ENCODE measurements at regions not wholly inside any gene's neighbourhood (a gene's known extent, or its start where the extent isn't known, plus 50 kb on each side); places are given as distances from the start of the nearest gene placed in this dataset.

DNA sequence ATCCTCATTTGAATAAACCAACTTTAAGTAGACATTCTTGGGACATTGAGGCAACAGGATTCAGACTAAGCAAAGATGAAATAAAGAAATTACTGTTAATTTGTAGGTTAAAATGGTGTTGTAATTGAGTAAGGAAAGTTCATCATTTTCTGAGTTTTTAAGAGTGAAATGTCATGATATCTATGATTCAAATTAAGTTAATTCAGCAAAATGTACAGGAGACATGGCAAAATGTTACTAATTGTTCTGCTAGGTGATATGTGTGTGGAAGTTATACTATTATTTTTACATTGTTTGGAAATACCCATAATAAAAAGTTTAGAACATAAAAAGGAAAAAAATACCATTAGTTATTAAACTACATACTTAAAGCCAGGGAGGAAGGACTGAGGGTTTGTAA lies 55.0 kb upstream of the EGLN3 start:
- Histone ChIP-seq H3K36me3 (ENCODE audit: insufficient read depth, low read length) (no peaks in the 10 kb centered on the region), H3K4me1 (ENCODE audit: insufficient read depth, low read length) (no peaks in the 10 kb centered on the region), H2AFZ (ENCODE audit: low read depth, low read length) (no peak overlapping the region), H3K9me3 (ENCODE audit: low read length) (no peaks in the 10 kb centered on the region), H3K4me3 (ENCODE audit: low read length) (no peak overlapping the region), H3K27me3 (ENCODE audit: insufficient read depth, low read length) (peaks cover 4% of the 10 kb centered on the region)

DNA sequence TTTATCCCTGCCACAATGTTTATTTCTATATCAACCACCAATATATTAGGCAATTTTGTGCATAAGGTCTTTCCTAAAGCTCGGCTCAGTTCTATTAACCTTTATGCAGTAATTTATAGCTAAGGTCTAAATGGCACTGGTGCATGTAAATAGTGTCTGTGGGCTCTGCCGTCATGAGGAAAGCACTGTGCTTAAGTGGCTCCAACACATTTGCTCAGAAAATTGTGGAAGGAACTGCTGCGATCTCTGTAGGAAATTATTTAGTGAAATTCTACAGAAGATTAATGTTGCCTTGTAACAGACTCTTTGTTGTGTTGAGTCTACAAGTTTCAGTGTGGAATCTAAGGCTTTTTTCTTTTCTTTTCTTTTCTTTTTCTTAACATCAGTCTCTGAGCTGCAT lies 54.0 kb upstream of the EGLN3 start:
- Histone ChIP-seq H3K4me1 (ENCODE audit: insufficient read depth, low read length) (no peaks in the 10 kb centered on the region), H3K27me3 (ENCODE audit: insufficient read depth, low read length) (peaks cover 4% of the 10 kb centered on the region), H2AFZ (ENCODE audit: low read depth, low read length) (no peak overlapping the region), H3K36me3 (ENCODE audit: insufficient read depth, low read length) (no peaks in the 10 kb centered on the region), H3K4me3 (ENCODE audit: low read length) (no peak overlapping the region), H3K9me3 (ENCODE audit: low read length) (no peaks in the 10 kb centered on the region)

DNA sequence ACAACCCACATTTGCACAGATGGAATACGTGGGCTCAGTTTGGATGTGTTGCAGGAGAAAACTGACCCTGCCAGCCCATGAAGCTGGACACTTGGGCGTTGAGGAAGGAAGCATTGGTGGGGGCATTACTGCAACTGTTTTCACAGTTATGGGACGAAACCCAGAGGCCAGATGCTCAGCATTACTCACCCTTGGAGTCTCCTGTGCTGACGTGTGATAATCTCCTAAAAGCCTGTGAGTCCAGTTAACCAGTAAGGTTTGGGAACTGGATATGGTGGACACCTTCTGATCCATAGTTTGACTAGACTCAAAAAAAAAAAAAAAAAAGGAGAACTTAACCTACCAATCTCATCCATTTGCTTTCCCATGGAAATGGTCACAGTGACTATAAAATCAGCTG lies 52.8 kb upstream of the EGLN3 start:
- Histone ChIP-seq H3K4me3 (ENCODE audit: low read length) (no peak overlapping the region), H2AFZ (ENCODE audit: low read depth, low read length) (no peak overlapping the region), H3K27me3 (ENCODE audit: insufficient read depth, low read length) (peaks cover 4% of the 10 kb centered on the region), H3K9me3 (ENCODE audit: low read length) (no peaks in the 10 kb centered on the region), H3K4me1 (ENCODE audit: insufficient read depth, low read length) (no peaks in the 10 kb centered on the region), H3K36me3 (ENCODE audit: insufficient read depth, low read length) (no peaks in the 10 kb centered on the region)

DNA sequence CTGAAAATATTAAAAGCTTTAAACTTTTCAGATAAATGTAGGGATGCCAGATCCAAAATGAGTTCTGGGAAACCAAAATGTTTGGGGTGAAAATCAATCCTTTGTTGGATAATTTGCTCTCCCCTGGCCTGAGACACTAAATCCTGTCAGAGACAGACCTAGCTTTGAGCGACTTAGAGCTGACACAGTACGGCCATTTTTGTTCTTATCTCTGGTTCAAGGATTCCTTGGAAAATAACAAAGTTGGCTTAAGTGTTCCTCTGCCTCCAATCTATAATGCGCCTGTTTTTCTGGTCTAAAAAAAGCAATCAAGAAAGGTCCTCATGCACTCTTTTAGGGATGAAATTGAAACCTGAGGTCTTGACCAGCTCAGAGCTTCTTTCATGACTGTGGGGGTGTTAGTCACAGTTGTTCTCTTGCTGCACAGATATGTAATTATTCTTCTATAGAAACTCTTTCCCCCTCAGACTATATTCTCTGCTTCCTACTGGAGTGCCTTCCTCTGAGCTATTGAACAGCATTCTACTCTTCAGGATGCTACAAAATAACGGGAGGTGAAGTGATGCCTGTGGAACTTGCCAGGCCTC lies 52.3 kb upstream of the EGLN3 start:
- H3K27me3 ChIP-seq (ENCODE audit: insufficient read depth, low read length), result peaks cover 4% of the 10 kb centered on the region
- no peaks in the 10 kb centered on the region for H3K9me3 ChIP-seq (ENCODE audit: low read length)
- H3K4me3 ChIP-seq (ENCODE audit: low read length), result no peak overlapping the region
- H3K4me1 ChIP-seq (ENCODE audit: insufficient read depth, low read length), result no peaks in the 10 kb centered on the region
- no peaks in the 10 kb centered on the region for H3K36me3 ChIP-seq (ENCODE audit: insufficient read depth, low read length)
- no peak overlapping the region for H2AFZ ChIP-seq (ENCODE audit: low read depth, low read length)
